ENCODE measurements at regions not wholly inside any gene's neighbourhood (a gene's known extent, or its start where the extent isn't known, plus 50 kb on each side); places are given as distances from the start of the nearest gene placed in this dataset.

- Histone ChIP-seq H3K4me2 (ENCODE audit: low read length) (no peak overlapping the region), H3K9me2 (ENCODE audit: insufficient read depth, low read length) (no peaks in the 10 kb centered on the region), H3K79me2 (ENCODE audit: insufficient read depth, low read depth, low read length) (no peaks in the 10 kb centered on the region), H3K4me1 (ENCODE audit: insufficient read depth, low read length, poor library complexity, severe bottlenecking) (no peaks in the 10 kb centered on the region), H2AFZ (ENCODE audit: low read length) (no peak overlapping the region), H4K20me1 (ENCODE audit: insufficient read depth, low read length) (no peaks in the 10 kb centered on the region), H3K36me3 (ENCODE audit: insufficient read depth, low read length) (no peaks in the 10 kb centered on the region), H3K9me3 (ENCODE audit: low read length) (no peaks in the 10 kb centered on the region), H3K27ac (ENCODE audit: low read depth, low read length, poor library complexity, severe bottlenecking) (no peak overlapping the region), H3K4me3 (ENCODE audit: low read depth, low read length, poor library complexity, severe bottlenecking) (no peak overlapping the region)
- DNase-seq (ENCODE audit: low spot score), result no peak
- ChIA-PET CTCF (ENCODE audit: unreplicated experiment) (no interaction called here), POLR2A (interaction anchor here (1.0 kb wide), 1 partner anchor 10 kb away, joined by 3 read pairs; no protein-coding TSS in a partner anchor)
- intact Hi-C loops (cut with micrococcal nuclease; ENCODE audit: unreplicated experiment), result no loop called here
- TF ChIP-seq CTCF (conservative IDR thresholded peaks at IDR 0.05; ENCODE audit: low read length), result no peak
- TF ChIP-seq EZH2phosphoT487 (IDR thresholded peaks at IDR 0.05; ENCODE audit: borderline replicate concordance, low read depth, low read length), result no peak
- no TSS peak for BruUV-seq (replicated peaks)
Observed at GRCh38 chrX:74248889-74249288, 55.1 kb upstream of the ZCCHC13 start.

- H4K20me1 ChIP-seq (ENCODE audit: insufficient read depth, low read length), result no peaks in the 10 kb centered on the region
- no peaks in the 10 kb centered on the region for H3K4me1 ChIP-seq (ENCODE audit: insufficient read depth, low read length, poor library complexity, severe bottlenecking)
- no peak overlapping the region for H2AFZ ChIP-seq (ENCODE audit: low read length)
- ChIA-PET POLR2A (no interaction called here), CTCF (ENCODE audit: unreplicated experiment) (no interaction called here)
- TF ChIP-seq EZH2phosphoT487 (IDR thresholded peaks at IDR 0.05; ENCODE audit: borderline replicate concordance, low read depth, low read length), result no peak
- TF ChIP-seq CTCF (conservative IDR thresholded peaks at IDR 0.05; ENCODE audit: low read length), result no peak
- no peak overlapping the region for H3K27ac ChIP-seq (ENCODE audit: low read depth, low read length, poor library complexity, severe bottlenecking)
- no peak overlapping the region for H3K4me2 ChIP-seq (ENCODE audit: low read length)
- H3K79me2 ChIP-seq (ENCODE audit: insufficient read depth, low read depth, low read length), result no peaks in the 10 kb centered on the region
- BruUV-seq (replicated peaks), result no TSS peak
- H3K36me3 ChIP-seq (ENCODE audit: insufficient read depth, low read length), result 0 out of 2 replicates have a peak, but pooled peaks cover 5% of the 10 kb centered on the region
- no peak overlapping the region for H3K4me3 ChIP-seq (ENCODE audit: low read depth, low read length, poor library complexity, severe bottlenecking)
- intact Hi-C loops (cut with micrococcal nuclease; ENCODE audit: unreplicated experiment), result no loop called here
- no peak for DNase-seq (ENCODE audit: low spot score)
- no peaks in the 10 kb centered on the region for H3K9me3 ChIP-seq (ENCODE audit: low read length)
- no peaks in the 10 kb centered on the region for H3K9me2 ChIP-seq (ENCODE audit: insufficient read depth, low read length)
Observed at GRCh38 chrX:74246524-74246923, 57.5 kb upstream of the ZCCHC13 start.

GRCh38 chrX:74242484-74243138 is 61.4 kb upstream of the ZCCHC13 start:
- H3K4me3 ChIP-seq (ENCODE audit: low read depth, low read length, poor library complexity, severe bottlenecking), result no peak overlapping the region
- no peak overlapping the region for H3K4me2 ChIP-seq (ENCODE audit: low read length)
- H3K4me1 ChIP-seq (ENCODE audit: insufficient read depth, low read length, poor library complexity, severe bottlenecking), result no peaks in the 10 kb centered on the region
- DNase-seq (ENCODE audit: low spot score), result no peak
- TF ChIP-seq CTCF (conservative IDR thresholded peaks at IDR 0.05; ENCODE audit: low read length), result no peak
- no peak for TF ChIP-seq EZH2phosphoT487 (IDR thresholded peaks at IDR 0.05; ENCODE audit: borderline replicate concordance, low read depth, low read length)
- peaks cover 9% of the 10 kb centered on the region; the same call in 1 of the 2 replicates for H3K36me3 ChIP-seq (ENCODE audit: insufficient read depth, low read length)
- no peak overlapping the region for H2AFZ ChIP-seq (ENCODE audit: low read length)
- no TSS peak for BruUV-seq (replicated peaks)
- no peaks in the 10 kb centered on the region for H3K79me2 ChIP-seq (ENCODE audit: insufficient read depth, low read depth, low read length)
- H3K9me2 ChIP-seq (ENCODE audit: insufficient read depth, low read length), result no peaks in the 10 kb centered on the region
- H3K9me3 ChIP-seq (ENCODE audit: low read length), result no peaks in the 10 kb centered on the region
- CTCF ChIA-PET (ENCODE audit: unreplicated experiment), result no interaction called here
- intact Hi-C loops (cut with micrococcal nuclease; ENCODE audit: unreplicated experiment), result no loop called here
- H3K27ac ChIP-seq (ENCODE audit: low read depth, low read length, poor library complexity, severe bottlenecking), result no peak overlapping the region
- H4K20me1 ChIP-seq (ENCODE audit: insufficient read depth, low read length), result no peaks in the 10 kb centered on the region
- POLR2A ChIA-PET, result interaction anchor here (0.7 kb wide), 1 partner anchor 25 kb away, joined by 5 read pairs; no protein-coding TSS in a partner anchor
